ENCODE measurements at regions not wholly inside any gene's neighbourhood (a gene's known extent, or its start where the extent isn't known, plus 50 kb on each side); places are given as distances from the start of the nearest gene placed in this dataset.

GRCh38 chr20:63093966-63094766 is 87.4 kb upstream of the BHLHE23 start:
- ChIA-PET POLR2A (no interaction called here), CTCF (no interaction called here)
- Mint-ChIP-seq H3K36me3 (ENCODE audit: insufficient read depth, unreplicated experiment) (no peaks in the 10 kb centered on the region), H3K4me1 (ENCODE audit: insufficient read depth, unreplicated experiment) (no peaks in the 10 kb centered on the region), H3K9me3 (ENCODE audit: unreplicated experiment) (no peaks in the 10 kb centered on the region), H3K27ac (ENCODE audit: low read depth, unreplicated experiment) (no peak overlapping the region), H3K4me3 (ENCODE audit: unreplicated experiment) (no peak overlapping the region), H3K27me3 (ENCODE audit: insufficient read depth, unreplicated experiment) (peaks cover 18% of the 10 kb centered on the region)
- DNase-seq (ENCODE audit: unreplicated experiment), result no peak
- BruUV-seq (replicated peaks), result no TSS peak
- intact Hi-C loops (cut with micrococcal nuclease), result no loop called here
- no peak for TF ChIP-seq CTCF (IDR thresholded peaks at IDR 0.05; ENCODE audit: unreplicated experiment)

- Mint-ChIP-seq H3K36me3 (ENCODE audit: insufficient read depth, unreplicated experiment) (no peaks in the 10 kb centered on the region), H3K4me1 (ENCODE audit: insufficient read depth, unreplicated experiment) (no peaks in the 10 kb centered on the region), H3K27ac (ENCODE audit: low read depth, unreplicated experiment) (no peak overlapping the region), H3K4me3 (ENCODE audit: unreplicated experiment) (no peak overlapping the region), H3K27me3 (ENCODE audit: insufficient read depth, unreplicated experiment) (peaks cover 25% of the 10 kb centered on the region), H3K9me3 (ENCODE audit: unreplicated experiment) (no peaks in the 10 kb centered on the region)
- DNase-seq (ENCODE audit: unreplicated experiment), result no peak
- CTCF ChIA-PET, result no interaction called here
- BruUV-seq (replicated peaks), result no TSS peak
- POLR2A ChIA-PET, result no interaction called here
- TF ChIP-seq CTCF (IDR thresholded peaks at IDR 0.05; ENCODE audit: unreplicated experiment), result no peak
- intact Hi-C loops (cut with micrococcal nuclease), result no loop called here
Observed at GRCh38 chr20:63092660-63093215, 86.0 kb upstream of the BHLHE23 start.

- ChIA-PET CTCF (no interaction called here), POLR2A (no interaction called here)
- no peaks in the 10 kb centered on the region for H3K4me1 Mint-ChIP-seq (ENCODE audit: insufficient read depth, unreplicated experiment)
- no peaks in the 10 kb centered on the region for H3K9me3 Mint-ChIP-seq (ENCODE audit: unreplicated experiment)
- no peak overlapping the region for H3K4me3 Mint-ChIP-seq (ENCODE audit: unreplicated experiment)
- no peak overlapping the region for H3K27ac Mint-ChIP-seq (ENCODE audit: low read depth, unreplicated experiment)
- no peaks in the 10 kb centered on the region for H3K36me3 Mint-ChIP-seq (ENCODE audit: insufficient read depth, unreplicated experiment)
- no peak for DNase-seq (ENCODE audit: unreplicated experiment)
- intact Hi-C loops (cut with micrococcal nuclease), result no loop called here
- peaks cover 32% of the 10 kb centered on the region for H3K27me3 Mint-ChIP-seq (ENCODE audit: insufficient read depth, unreplicated experiment)
- no peak for TF ChIP-seq CTCF (IDR thresholded peaks at IDR 0.05; ENCODE audit: unreplicated experiment)
- no TSS peak for BruUV-seq (replicated peaks)
Observed at GRCh38 chr20:63091901-63092659, 85.3 kb upstream of the BHLHE23 start.

- peaks cover 41% of the 10 kb centered on the region for H3K27me3 Mint-ChIP-seq (ENCODE audit: insufficient read depth, unreplicated experiment)
- intact Hi-C loops (cut with micrococcal nuclease), result no loop called here
- CTCF ChIA-PET, result no interaction called here
- H3K4me1 Mint-ChIP-seq (ENCODE audit: insufficient read depth, unreplicated experiment), result no peaks in the 10 kb centered on the region
- H3K36me3 Mint-ChIP-seq (ENCODE audit: insufficient read depth, unreplicated experiment), result no peaks in the 10 kb centered on the region
- POLR2A ChIA-PET, result no interaction called here
- no peak for TF ChIP-seq CTCF (IDR thresholded peaks at IDR 0.05; ENCODE audit: unreplicated experiment)
- no peak overlapping the region for H3K27ac Mint-ChIP-seq (ENCODE audit: low read depth, unreplicated experiment)
- no peaks in the 10 kb centered on the region for H3K9me3 Mint-ChIP-seq (ENCODE audit: unreplicated experiment)
- BruUV-seq (replicated peaks), result no TSS peak
- DNase-seq (ENCODE audit: unreplicated experiment), result no peak
- no peak overlapping the region for H3K4me3 Mint-ChIP-seq (ENCODE audit: unreplicated experiment)
Observed at GRCh38 chr20:63090682-63091571, 84.2 kb upstream of the BHLHE23 start.
